ENCODE measurements at regions not wholly inside any gene's neighbourhood (a gene's known extent, or its start where the extent isn't known, plus 50 kb on each side); places are given as distances from the start of the nearest gene placed in this dataset.

DNA sequence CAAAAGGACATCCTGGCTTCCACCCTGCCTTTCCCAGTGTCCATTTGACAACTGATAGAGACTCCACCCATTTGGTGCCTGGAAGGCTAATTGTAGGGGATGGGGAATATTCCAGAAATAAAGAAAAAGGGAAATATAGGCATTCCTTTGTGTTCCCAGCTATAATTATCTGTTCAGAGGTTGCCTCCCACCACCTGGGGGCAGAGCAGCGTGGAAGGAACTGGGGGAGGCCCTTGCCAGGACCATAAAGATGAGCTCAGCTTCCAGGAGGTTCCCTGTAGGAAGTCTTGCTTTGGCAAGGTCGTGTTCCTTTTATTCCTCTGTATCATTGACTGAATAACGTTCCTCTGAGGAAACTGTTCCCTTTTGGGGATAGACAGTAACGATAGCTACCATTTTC, 214.7 kb downstream of the TFAP2C start:
- TF ChIP-seq POLR2A (IDR thresholded peaks at IDR 0.05): no peak
- TF ChIP-seq, protein P1, sequence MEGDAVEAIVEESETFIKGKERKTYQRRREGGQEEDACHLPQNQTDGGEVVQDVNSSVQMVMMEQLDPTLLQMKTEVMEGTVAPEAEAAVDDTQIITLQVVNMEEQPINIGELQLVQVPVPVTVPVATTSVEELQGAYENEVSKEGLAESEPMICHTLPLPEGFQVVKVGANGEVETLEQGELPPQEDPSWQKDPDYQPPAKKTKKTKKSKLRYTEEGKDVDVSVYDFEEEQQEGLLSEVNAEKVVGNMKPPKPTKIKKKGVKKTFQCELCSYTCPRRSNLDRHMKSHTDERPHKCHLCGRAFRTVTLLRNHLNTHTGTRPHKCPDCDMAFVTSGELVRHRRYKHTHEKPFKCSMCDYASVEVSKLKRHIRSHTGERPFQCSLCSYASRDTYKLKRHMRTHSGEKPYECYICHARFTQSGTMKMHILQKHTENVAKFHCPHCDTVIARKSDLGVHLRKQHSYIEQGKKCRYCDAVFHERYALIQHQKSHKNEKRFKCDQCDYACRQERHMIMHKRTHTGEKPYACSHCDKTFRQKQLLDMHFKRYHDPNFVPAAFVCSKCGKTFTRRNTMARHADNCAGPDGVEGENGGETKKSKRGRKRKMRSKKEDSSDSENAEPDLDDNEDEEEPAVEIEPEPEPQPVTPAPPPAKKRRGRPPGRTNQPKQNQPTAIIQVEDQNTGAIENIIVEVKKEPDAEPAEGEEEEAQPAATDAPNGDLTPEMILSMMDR (IDR thresholded peaks at IDR 0.05): no peak
